ENCODE measurements at regions not wholly inside any gene's neighbourhood (a gene's known extent, or its start where the extent isn't known, plus 50 kb on each side); places are given as distances from the start of the nearest gene placed in this dataset.

DNA sequence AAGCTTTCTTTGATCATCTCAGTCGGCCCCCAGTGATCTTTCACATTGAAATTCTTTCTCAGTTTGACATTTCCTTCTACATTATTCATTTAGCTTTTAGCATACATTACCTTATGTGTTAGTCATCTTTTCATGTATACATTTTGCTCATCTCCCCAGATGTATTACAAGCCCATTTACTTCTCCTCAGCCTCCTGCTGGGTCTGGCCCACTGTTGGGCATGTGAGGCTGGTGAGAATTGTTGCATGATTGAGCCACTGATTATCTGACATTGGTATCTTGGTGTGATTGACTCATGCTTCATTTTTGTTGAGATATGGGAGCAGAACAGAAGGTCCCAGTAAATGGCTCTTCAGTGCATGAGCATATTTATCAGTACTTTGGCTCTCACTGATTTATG lies 300.1 kb upstream of the DDX18 start:
- TF ChIP-seq CTCF (IDR thresholded peaks at IDR 0.05) (no peak), POLR2A (IDR thresholded peaks at IDR 0.05) (no peak)
